Ectodermal cell (in vitro differentiated cells): ENCODE measurements at regions not wholly inside any gene's neighbourhood (a gene's known extent, or its start where the extent isn't known, plus 50 kb on each side); places are given as distances from the start of the nearest gene placed in this dataset.

Source experiments
- H3K27ac ChIP-seq: 2 replicates; pipeline ENCODE4 v1.7.0; 2013; ENCODE audit warnings: mild to moderate bottlenecking, low read depth, low read length; ENCODE audit not compliant: insufficient read depth, poor library complexity, severe bottlenecking
- H3K27me3 ChIP-seq: 2 replicates; pipeline ENCODE4 v1.7.0; 2013; ENCODE audit warnings: mild to moderate bottlenecking, low read length; ENCODE audit not compliant: insufficient read depth, control insufficient read depth, poor library complexity, severe bottlenecking
- H3K36me3 ChIP-seq: one replicate; pipeline ENCODE4 v1.7.0; 2013; ENCODE audit warnings: low read length; ENCODE audit not compliant: control insufficient read depth, insufficient read depth
- H3K4me1 ChIP-seq: one replicate; pipeline ENCODE4 v1.7.0; 2013; ENCODE audit warnings: low read length; ENCODE audit not compliant: control insufficient read depth, insufficient read depth
- H3K4me3 ChIP-seq: 2 replicates; pipeline ENCODE4 v1.7.0; 2013; ENCODE audit warnings: low read depth, low read length, control low read depth; ENCODE audit not compliant: insufficient read depth
- H3K9me3 ChIP-seq: 2 replicates; pipeline ENCODE4 v1.7.0; 2013; ENCODE audit warnings: mild to moderate bottlenecking, low read length, moderate library complexity; ENCODE audit not compliant: control insufficient read depth
- WGBS, 2 experiments: methylation state at CpG; one replicate each; pipeline ENCODE4 v1.1.7; 2013; ENCODE audit warnings: missing lambda C conversion rate in 2 of 2; 5-methylcytosine and 5-hydroxymethylcytosine counted together

DNA sequence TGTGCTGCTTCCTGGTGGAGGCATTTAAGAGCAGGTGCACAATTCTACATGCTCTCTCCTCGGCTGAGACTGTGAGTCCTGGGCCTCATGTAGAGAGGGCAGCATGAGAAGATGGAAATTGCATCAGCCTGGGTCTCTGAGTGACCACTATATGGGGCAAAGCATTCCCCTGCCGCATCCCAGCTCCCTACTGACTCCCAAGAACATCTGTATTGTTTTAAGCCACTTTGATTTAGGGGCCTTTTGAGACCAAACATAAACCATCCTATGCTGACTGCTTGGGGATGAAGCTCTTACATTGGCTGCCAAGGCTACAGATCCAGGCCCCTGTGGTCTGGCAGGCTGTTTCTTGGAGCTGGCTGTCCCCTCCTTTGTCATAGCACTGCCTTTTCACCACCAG is 101.3 kb upstream of the TBX20 start:
- H3K4me1 ChIP-seq, result peaks cover 8% of the 10 kb centered on the region
- WGBS, 2 experiments, result 88 to 89% methylated on average over 2 of the region's 2 CpGs
- H3K9me3 ChIP-seq, result no peaks in the 10 kb centered on the region
- H3K4me3 ChIP-seq, result no peak overlapping the region
- no peaks in the 10 kb centered on the region for H3K36me3 ChIP-seq
- H3K27ac ChIP-seq, result no peak overlapping the region
- no peaks in the 10 kb centered on the region for H3K27me3 ChIP-seq

DNA sequence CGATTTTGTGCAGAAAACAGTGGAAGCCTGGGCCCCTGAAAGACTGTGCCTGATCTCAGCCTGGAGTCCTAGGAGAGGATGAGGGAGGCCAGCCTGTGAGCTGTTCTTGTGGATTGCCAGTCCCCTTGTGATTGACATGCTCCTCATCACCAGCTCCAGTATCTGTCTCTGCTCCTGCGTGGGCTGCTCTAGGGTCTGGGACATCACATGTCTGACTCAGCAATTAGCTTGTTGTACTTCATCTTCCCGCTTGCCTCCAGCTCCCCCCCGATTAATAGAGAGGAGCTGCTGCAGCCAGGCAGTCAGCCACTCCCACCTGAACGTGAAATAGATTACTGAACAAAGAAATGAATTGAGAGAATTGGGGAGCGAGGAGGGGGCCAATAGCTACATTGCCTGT is 99.6 kb upstream of the TBX20 start:
- Histone ChIP-seq H3K4me3 (no peak overlapping the region), H3K27me3 (no peaks in the 10 kb centered on the region), H3K27ac (no peak overlapping the region), H3K4me1 (peaks cover 8% of the 10 kb centered on the region), H3K9me3 (no peaks in the 10 kb centered on the region), H3K36me3 (no peaks in the 10 kb centered on the region)
- 63 to 69% methylated on average over 6 of the region's 6 CpGs for WGBS, 2 experiments

DNA sequence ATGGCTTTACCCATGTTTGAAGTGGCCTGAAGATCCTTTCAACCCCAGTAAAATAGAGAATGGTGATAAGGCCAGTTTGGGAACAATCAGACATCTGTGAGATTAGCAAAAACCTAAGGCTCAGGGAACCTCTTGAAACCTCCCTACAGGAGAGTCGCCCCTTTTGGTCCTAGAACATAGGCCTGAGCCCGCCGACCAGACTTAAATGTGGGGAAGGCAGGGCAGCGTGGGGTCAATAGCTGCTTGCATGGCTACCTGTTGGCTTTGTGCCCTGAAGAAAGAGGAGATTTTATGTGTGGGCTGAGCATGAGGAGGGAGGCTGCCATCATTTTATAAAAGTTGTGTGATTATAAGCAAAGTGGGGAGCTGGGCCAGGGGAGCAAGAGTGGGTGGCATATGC is 97.6 kb upstream of the TBX20 start:
- no peak overlapping the region for H3K4me3 ChIP-seq
- 95 to 96% methylated on average over 4 of the region's 4 CpGs for WGBS, 2 experiments
- peaks cover 8% of the 10 kb centered on the region for H3K4me1 ChIP-seq
- H3K9me3 ChIP-seq, result no peaks in the 10 kb centered on the region
- H3K36me3 ChIP-seq, result no peaks in the 10 kb centered on the region
- no peaks in the 10 kb centered on the region for H3K27me3 ChIP-seq
- no peak overlapping the region for H3K27ac ChIP-seq

DNA sequence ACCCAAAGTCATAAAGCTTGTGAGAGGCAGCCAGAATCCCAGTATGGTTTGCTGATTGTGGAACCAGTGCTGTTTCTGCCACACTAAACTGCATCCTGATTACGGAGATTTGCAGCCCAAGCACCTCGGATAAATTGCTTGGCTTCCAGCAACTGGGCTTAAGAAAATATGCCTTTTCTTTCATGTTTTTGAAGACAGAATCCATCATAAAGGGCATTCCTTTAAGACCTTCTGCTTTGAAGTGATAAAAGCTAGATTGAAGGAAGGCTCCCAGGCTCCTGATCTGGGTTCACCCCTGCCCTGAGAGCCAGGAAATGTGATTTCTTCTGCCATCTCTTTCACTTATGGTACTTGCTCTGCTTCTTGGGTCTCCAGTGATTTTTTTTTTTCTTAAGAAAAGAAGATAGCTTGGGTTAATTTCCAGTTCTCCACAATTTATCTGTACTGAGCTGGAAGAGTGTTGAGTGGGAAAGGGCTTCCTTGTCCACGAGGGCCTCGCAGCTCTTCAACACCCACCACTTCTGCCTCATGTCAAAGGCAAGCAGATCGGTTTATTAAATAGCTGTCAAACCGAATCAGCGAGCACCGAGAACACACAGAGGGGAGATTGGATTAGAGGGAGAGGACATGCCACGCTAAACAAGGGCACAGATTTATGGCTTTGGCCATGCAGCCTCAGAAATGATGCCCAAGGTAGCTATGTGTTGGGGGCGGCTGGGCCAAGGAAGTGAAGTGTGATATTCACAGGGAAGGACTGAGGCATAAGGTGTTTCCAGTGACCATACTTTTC is 94.9 kb upstream of the TBX20 start:
- Histone ChIP-seq H3K36me3 (no peaks in the 10 kb centered on the region), H3K4me3 (no peak overlapping the region), H3K27me3 (no peaks in the 10 kb centered on the region), H3K4me1 (no peaks in the 10 kb centered on the region), H3K27ac (no peak overlapping the region), H3K9me3 (no peaks in the 10 kb centered on the region)
- WGBS, 2 experiments, result 93 to 94% methylated on average over 10 of the region's 10 CpGs

DNA sequence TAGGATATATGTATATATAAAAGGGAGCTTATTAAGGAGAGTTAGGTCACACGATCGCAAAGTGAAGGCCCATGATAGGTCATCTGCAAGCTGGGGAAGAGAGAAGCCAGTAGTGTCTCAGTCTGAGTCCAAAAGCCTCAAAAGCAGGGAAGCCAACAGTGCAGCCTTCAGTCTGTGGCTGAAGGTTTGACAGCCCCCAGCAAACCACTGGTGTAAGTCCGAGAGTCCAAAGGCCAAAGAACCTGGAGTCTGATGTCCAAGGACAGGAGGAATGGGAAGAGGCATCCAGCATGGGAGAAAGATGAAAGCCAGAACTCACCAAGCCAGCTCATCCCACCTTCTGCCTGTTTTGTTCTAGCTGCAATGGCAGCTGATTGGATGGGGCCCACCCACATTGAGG is 88.9 kb upstream of the TBX20 start:
- 95 to 97% methylated on average over 3 of the region's 3 CpGs for WGBS, 2 experiments
- H3K9me3 ChIP-seq, result no peaks in the 10 kb centered on the region
- H3K27me3 ChIP-seq, result no peaks in the 10 kb centered on the region
- no peak overlapping the region for H3K4me3 ChIP-seq
- H3K27ac ChIP-seq, result no peak overlapping the region
- no peaks in the 10 kb centered on the region for H3K4me1 ChIP-seq
- no peaks in the 10 kb centered on the region for H3K36me3 ChIP-seq

DNA sequence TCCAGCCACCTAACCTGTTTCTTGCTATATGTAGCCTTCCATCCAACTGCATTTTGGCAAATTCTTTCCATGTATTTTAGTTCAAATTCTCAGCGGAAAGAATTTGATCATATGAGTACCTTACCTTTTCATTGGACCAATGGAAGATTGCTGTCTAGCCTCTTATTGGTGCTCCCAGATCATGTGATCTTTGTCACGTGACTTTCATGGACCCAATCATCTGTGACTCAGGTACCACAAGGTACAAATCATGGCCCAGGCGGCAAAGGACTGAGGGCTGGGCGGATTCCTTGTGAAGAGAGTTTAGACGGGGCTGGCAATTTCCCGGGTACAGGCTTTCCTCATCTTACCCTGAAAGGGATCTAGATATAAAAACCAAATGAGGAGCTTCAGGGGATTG is 85.9 kb upstream of the TBX20 start:
- no peak overlapping the region for H3K4me3 ChIP-seq
- no peak overlapping the region for H3K27ac ChIP-seq
- no peaks in the 10 kb centered on the region for H3K4me1 ChIP-seq
- H3K9me3 ChIP-seq, result no peaks in the 10 kb centered on the region
- H3K36me3 ChIP-seq, result no peaks in the 10 kb centered on the region
- WGBS, 2 experiments, result 93 to 95% methylated on average over 6 of the region's 6 CpGs
- no peaks in the 10 kb centered on the region for H3K27me3 ChIP-seq

DNA sequence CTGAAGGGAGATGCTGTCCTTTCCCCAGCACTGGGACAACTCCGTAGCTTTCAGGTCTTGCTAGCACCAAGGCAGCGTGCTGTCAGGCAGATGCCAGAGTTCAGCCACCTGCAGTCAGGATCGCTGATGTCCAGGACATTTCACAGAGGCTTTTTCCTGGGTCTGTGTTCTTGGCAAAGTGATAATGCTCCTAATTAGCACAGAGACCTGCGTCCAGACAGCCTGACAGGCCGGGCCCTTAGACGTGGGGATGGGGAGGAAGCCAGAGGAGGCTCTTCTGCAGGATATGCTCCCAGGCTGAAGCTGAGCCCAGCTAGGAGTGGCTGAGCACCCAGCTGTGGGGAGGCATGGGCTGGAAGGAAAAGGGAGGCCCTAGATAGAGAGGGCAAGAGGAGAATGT is 82.5 kb upstream of the TBX20 start:
- no peak overlapping the region for H3K4me3 ChIP-seq
- 80 to 89% methylated on average over 6 of the region's 6 CpGs for WGBS, 2 experiments
- H3K9me3 ChIP-seq, result no peaks in the 10 kb centered on the region
- no peaks in the 10 kb centered on the region for H3K36me3 ChIP-seq
- H3K27ac ChIP-seq, result no peak overlapping the region
- H3K27me3 ChIP-seq, result no peaks in the 10 kb centered on the region
- no peaks in the 10 kb centered on the region for H3K4me1 ChIP-seq

DNA sequence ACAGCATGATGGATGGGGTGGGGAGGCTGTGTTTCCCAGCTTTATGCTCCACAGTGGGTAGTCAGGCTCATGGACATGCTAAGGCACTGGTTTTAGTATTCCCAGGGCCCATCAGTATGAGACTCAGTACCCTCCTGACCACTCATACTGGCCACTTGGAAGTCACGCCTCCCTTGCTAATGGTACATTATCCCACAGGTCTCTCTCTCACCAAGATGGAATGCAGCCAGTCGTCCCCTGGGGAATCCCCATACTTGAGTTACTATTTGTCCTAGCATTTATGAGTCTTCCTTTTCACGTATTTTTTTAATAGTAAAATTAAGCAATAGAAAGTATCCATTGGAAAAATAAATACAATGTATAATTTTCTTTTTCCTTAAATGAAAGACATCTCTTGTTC is 80.6 kb upstream of the TBX20 start:
- 88 to 99% methylated on average over 2 of the region's 3 CpGs for WGBS, 2 experiments
- no peaks in the 10 kb centered on the region for H3K27me3 ChIP-seq
- H3K4me3 ChIP-seq, result no peak overlapping the region
- no peaks in the 10 kb centered on the region for H3K36me3 ChIP-seq
- no peak overlapping the region for H3K27ac ChIP-seq
- H3K4me1 ChIP-seq, result no peaks in the 10 kb centered on the region
- H3K9me3 ChIP-seq, result no peaks in the 10 kb centered on the region

DNA sequence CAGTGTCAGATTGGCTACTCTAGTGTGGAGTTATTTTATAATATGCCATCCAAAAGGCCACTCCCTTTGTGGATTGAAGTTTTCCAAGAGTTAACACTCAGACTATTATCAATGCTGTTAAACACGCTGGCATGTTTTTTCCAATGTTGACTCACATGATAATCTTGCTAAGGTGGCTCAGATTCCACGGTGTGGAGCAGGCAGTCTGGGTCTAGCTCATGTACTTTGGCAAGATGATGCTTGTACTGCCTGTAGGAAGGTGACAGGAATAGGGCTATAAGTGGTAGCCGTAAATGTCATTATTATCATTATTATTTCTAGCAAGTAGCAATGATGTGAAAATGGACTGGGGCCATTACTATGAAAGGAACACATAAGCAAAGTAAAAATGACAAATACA is 79.4 kb upstream of the TBX20 start:
- 87 to 89% methylated on average over 2 to 3 of the region's 3 CpGs for WGBS, 2 experiments
- Histone ChIP-seq H3K4me1 (no peaks in the 10 kb centered on the region), H3K27me3 (no peaks in the 10 kb centered on the region), H3K4me3 (no peak overlapping the region), H3K27ac (no peak overlapping the region), H3K36me3 (no peaks in the 10 kb centered on the region), H3K9me3 (no peaks in the 10 kb centered on the region)

DNA sequence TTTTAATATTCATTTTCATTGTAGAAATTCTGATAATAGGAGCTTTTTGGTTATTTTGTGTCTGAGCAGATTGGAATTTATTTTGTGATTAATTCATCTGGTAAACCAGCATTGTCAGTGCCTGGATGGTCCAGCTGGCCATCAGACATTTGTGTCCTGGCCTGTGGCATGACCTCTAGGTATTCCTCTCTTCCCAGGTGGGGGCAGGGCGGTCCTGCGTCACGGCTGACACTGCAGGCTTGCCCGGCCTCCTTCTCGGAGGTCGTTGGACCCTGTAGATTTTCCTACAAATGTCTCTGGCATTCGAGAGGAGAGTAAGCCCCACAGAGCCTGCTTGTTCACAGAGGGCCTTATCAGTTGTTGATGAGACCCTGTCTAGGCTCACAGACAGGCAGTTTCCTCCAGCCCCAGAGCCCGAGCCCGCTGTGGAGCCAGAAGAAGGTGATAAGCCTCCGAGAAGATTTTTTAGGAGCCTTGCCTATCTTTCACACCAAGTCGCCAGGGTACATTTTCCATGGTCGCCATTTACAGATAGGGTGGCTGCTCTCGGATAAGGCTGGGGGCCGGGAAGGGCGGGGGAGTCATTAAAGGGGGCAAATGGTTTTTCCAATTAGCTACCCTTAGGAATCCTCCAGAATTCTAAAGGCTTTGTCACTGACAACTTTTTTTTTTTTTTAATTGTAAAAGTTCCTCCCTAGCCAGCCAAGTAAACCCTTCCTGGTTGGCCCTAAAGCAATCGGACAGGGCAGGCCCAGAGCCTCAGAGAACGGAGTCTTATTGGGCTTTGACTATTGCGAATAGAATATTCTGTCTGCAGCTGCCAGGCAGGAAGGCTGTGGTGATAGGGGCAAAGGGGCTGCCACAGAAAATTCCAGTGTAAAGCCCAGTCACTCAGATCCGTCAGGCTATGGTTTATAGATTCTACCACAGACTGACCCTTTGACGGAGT is 78.1 kb upstream of the TBX20 start:
- Histone ChIP-seq H3K4me3 (no peak overlapping the region), H3K36me3 (no peaks in the 10 kb centered on the region), H3K27me3 (no peaks in the 10 kb centered on the region), H3K4me1 (no peaks in the 10 kb centered on the region), H3K27ac (no peak overlapping the region), H3K9me3 (no peaks in the 10 kb centered on the region)
- WGBS, 2 experiments, result 90 to 92% methylated on average over 20 of the region's 20 CpGs
